ENCODE measurements at regions not wholly inside any gene's neighbourhood (a gene's known extent, or its start where the extent isn't known, plus 50 kb on each side); places are given as distances from the start of the nearest gene placed in this dataset.

- TF ChIP-seq CTCF (IDR thresholded peaks at IDR 0.05; ENCODE audit: insufficient read depth, low read length, poor library complexity, severe bottlenecking) = no peak
- no peak for TF ChIP-seq EZH2phosphoT487 (conservative IDR thresholded peaks at IDR 0.05; ENCODE audit: low read length)
Observed at GRCh38 chr1:38777464-38777957, 82.1 kb downstream of the RRAGC start.
